Adrenal gland (tissue), 5 donors: ENCODE measurements at regions not wholly inside any gene's neighbourhood (a gene's known extent, or its start where the extent isn't known, plus 50 kb on each side); places are given as distances from the start of the nearest gene placed in this dataset.

Source experiments
- POLR2A ChIP-seq, 2 donors: fragments of 450-650 bp; IDR thresholded peaks; one replicate each; pipeline ENCODE4 v1.6.1; 2017; ENCODE audit warnings: antibody characterized with exemption in 2 of 2, mild to moderate bottlenecking in 2 of 2, moderate library complexity in 1 of 2
- TF ChIP-seq, protein P1 (sequence below), 6 experiments: fragments of 450-650 bp in 4 of 6; fragments of 200-600 bp in 2 of 6; sonication (generic) in 1 of 6; IDR thresholded peaks; 1 replicate in 5 of 6; 2 replicates in 1 of 6; pipeline versions ENCODE4 v1.5.1 to v1.8.0; 2016 to 2021; ENCODE audit warnings: antibody characterized with exemption in 6 of 6, mild to moderate bottlenecking in 2 of 6, moderate library complexity in 1 of 6
- donor health status: DM: no; HTN: no; CAD: no.

DNA sequence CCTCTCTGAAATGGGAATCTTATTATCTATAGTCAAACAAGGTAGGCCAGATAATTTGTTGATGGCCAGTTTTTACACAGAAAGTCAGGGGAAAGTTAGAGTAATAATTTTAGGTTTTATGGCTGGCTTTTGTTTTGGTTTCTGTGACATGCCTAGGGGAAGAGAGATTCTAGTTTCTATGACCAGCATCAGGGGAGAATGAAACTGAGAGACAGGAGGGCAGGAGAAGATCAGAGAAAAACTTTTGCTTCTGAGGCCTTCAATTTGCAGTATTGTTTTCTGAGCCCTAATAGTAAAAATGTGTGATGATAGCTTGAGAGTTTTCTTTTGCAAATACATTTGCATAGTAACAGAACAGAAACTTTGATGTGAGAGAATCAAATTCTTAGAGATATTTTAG lies 564.3 kb downstream of the ZNF608 start:
- TF ChIP-seq, protein P1, sequence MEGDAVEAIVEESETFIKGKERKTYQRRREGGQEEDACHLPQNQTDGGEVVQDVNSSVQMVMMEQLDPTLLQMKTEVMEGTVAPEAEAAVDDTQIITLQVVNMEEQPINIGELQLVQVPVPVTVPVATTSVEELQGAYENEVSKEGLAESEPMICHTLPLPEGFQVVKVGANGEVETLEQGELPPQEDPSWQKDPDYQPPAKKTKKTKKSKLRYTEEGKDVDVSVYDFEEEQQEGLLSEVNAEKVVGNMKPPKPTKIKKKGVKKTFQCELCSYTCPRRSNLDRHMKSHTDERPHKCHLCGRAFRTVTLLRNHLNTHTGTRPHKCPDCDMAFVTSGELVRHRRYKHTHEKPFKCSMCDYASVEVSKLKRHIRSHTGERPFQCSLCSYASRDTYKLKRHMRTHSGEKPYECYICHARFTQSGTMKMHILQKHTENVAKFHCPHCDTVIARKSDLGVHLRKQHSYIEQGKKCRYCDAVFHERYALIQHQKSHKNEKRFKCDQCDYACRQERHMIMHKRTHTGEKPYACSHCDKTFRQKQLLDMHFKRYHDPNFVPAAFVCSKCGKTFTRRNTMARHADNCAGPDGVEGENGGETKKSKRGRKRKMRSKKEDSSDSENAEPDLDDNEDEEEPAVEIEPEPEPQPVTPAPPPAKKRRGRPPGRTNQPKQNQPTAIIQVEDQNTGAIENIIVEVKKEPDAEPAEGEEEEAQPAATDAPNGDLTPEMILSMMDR (IDR thresholded peaks at IDR 0.05), result no peak
- no peak for TF ChIP-seq POLR2A (IDR thresholded peaks at IDR 0.05)
